ENCODE measurements at regions not wholly inside any gene's neighbourhood (a gene's known extent, or its start where the extent isn't known, plus 50 kb on each side); places are given as distances from the start of the nearest gene placed in this dataset.

DNA sequence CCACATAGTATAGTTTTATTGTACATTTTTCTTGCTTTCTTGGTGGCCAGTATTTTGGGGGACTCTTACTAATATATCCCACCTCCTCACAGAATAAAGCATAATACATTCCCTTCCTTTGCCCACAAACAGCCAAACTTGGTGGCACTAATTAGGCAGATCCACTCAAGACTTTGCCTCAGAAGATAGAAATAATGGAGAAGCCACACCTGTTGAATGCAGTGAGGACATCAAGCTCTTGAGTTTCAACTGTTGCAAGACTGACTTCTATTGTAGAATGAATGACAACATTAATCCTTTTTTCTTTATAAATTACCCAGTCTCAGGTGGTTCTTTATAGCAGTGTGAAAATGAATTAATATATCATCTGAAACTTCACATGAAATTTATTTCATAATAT, 1183.6 kb upstream of the ATXN8OS start:
- Histone ChIP-seq H4K5ac (ENCODE audit: insufficient read length, low read depth, low read length) (no peak overlapping the region), H2BK12ac (ENCODE audit: low read depth, low read length) (no peak overlapping the region), H3K4me2 (ENCODE audit: insufficient read depth in 1 of 2, low read depth in 2 of 2, low read length in 2 of 2) (no peak overlapping the region), H3K9me3 (ENCODE audit: insufficient read depth in 2 of 2, low read depth in 1 of 2, low read length in 1 of 2) (peaks cover 0 to 2% of the 10 kb centered on the region in 2 experiments; a peak in 2 of 4 replicates), H3K27me3 (replicated peaks in 1 of 4; ENCODE audit: control insufficient read depth in 3 of 4, extremely low read depth in 1 of 4, insufficient read depth in 3 of 4, low read length in 3 of 4) (no peaks in the 10 kb centered on the region), H3K27ac (ENCODE audit: low read depth, low read length) (no peak overlapping the region), H3K23me2 (ENCODE audit: low read depth, low read length) (no peaks in the 10 kb centered on the region; the same call in 1 of the 2 replicates), H3K23ac (ENCODE audit: insufficient read length) (no peak overlapping the region), H3K4me3 (ENCODE audit: extremely low read depth in 1 of 4, insufficient read depth in 2 of 4, low read depth in 3 of 4, low read length in 4 of 4) (no peak overlapping the region), H3K4me1 (replicated peaks in 1 of 4; ENCODE audit: control insufficient read depth in 3 of 4, insufficient read depth in 4 of 4, low read length in 3 of 4) (no peaks in the 10 kb centered on the region), H2AK5ac (ENCODE audit: low read depth, low read length) (no peak overlapping the region), H4K8ac (ENCODE audit: extremely low read depth, insufficient read depth, low read length) (no peak overlapping the region), H3K18ac (ENCODE audit: extremely low read depth, low read length) (no peak overlapping the region), H3K79me2 (ENCODE audit: control insufficient read depth in 1 of 2, insufficient read depth in 2 of 2, low read length in 2 of 2) (no peaks in the 10 kb centered on the region), H3K4ac (replicated peaks; ENCODE audit: insufficient read length, low read depth, low read length) (no peak overlapping the region), H4K91ac (replicated peaks; ENCODE audit: insufficient read length, low read length) (no peak overlapping the region), H3K56ac (replicated peaks; ENCODE audit: insufficient read length, low read depth, low read length) (no peak overlapping the region), H2BK20ac (ENCODE audit: low read length) (no peak overlapping the region), H4K20me1 (replicated peaks in 1 of 2; ENCODE audit: control insufficient read depth in 1 of 2, insufficient read depth in 2 of 2, low read length in 2 of 2) (no peaks in the 10 kb centered on the region), H2BK15ac (ENCODE audit: low read length) (no peak overlapping the region), H2BK5ac (ENCODE audit: low read depth, low read length) (no peak overlapping the region), H3K9ac (replicated peaks in 1 of 4; ENCODE audit: extremely low read depth in 1 of 4, low read depth in 3 of 4, low read length in 3 of 4) (no peak overlapping the region), H3K79me1 (ENCODE audit: low read depth, low read length) (no peaks in the 10 kb centered on the region), H2BK120ac (replicated peaks; ENCODE audit: low read depth, low read length) (no peak overlapping the region), H3K14ac (ENCODE audit: insufficient read length) (no peak overlapping the region), H2AFZ (ENCODE audit: low read length) (no peak overlapping the region), H3K36me3 (ENCODE audit: control insufficient read depth in 2 of 4, insufficient read depth in 4 of 4, low read length in 3 of 4) (peaks cover 0 to 2% (median 0%) of the 10 kb centered on the region in 4 experiments; a peak in 1 of 8 replicates)
- CTCF ChIA-PET (ENCODE audit: partially characterized antibody), result interaction anchor here (1.2 kb wide), 1 partner anchor 35 kb away, joined by 3 read pairs; no protein-coding TSS in a partner anchor
- DNase-seq (ENCODE audit: low read depth in 1 of 2, low spot score in 2 of 2) (no peak), FAIRE-seq (no peak)
- TF ChIP-seq CHD1 (IDR thresholded peaks at IDR 0.05; ENCODE audit: low read depth, low read length), result no peak
- TF ChIP-seq, protein P1, sequence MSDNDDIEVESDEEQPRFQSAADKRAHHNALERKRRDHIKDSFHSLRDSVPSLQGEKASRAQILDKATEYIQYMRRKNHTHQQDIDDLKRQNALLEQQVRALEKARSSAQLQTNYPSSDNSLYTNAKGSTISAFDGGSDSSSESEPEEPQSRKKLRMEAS (IDR thresholded peaks at IDR 0.05), result no peak
- POLR2A ChIA-PET (ENCODE audit: partially characterized antibody), result no interaction called here

All from H1 (cell line).